GM23248 (cell line): ENCODE measurements at regions not wholly inside any gene's neighbourhood (a gene's known extent, or its start where the extent isn't known, plus 50 kb on each side); places are given as distances from the start of the nearest gene placed in this dataset.

Experiments used
- EZH2 ChIP-seq: fragments of 200-600 bp; sonication (generic); IDR thresholded peaks from 2 replicates; pipeline ENCODE4 v1.6.1; 2018; ENCODE audit warnings: antibody characterized with exemption, mild to moderate bottlenecking; ENCODE audit not compliant: insufficient read depth, poor library complexity, severe bottlenecking
- EZH2phosphoT487 ChIP-seq: fragments of 200-600 bp; sonication (generic); IDR thresholded peaks from 2 replicates; pipeline ENCODE4 v1.6.1; 2018; ENCODE audit warnings: antibody characterized with exemption, moderate library complexity, mild to moderate bottlenecking, low read depth; ENCODE audit not compliant: insufficient read depth

DNA sequence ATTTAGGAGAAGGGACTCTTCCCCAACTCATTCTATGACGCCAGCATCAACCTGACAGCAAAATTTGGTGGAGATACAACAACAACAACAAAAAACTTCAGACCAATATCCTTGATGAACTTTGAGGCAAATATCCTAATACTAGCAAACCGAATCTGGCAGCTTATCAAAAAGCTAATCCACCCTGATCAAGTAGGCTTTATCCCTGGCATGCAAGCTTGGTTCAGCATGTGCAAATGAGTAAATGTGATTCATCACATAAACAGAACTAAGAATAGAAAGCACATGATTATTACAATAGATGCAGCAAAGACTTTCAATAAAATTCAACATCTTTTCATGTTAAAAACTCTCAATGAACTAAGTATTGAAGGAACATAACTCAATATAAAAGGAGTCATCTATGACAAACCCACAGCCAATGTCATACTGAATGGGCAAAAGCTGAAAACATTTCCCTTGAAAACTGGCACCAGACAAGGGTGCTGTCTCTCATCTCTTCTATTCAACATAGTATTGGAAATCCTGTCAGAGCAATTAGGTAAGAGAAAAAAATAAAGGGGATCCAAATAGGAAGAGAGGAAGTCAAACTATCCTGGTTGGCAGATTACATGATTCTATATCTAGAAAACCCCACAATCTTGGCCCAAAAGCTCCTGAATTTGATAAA lies 233.3 kb downstream of the CCDC59 start:
- TF ChIP-seq EZH2 (no peak), EZH2phosphoT487 (no peak)
